Neural progenitor cell (in vitro differentiated cells): ENCODE measurements at regions not wholly inside any gene's neighbourhood (a gene's known extent, or its start where the extent isn't known, plus 50 kb on each side); places are given as distances from the start of the nearest gene placed in this dataset.

Experiments used
- DNase-seq: peaks from one replicate; pipeline ENCODE4 v3.0.0-alpha.2; 2016; ENCODE audit warnings: low spot score
- H2AFZ ChIP-seq: fragments of 200-600 bp; sonication (generic); replicated peaks from 2 replicates; pipeline ENCODE4 v1.6.1; 2016; ENCODE audit warnings: antibody characterized with exemption
- H3F3A ChIP-seq: fragments of 200-600 bp; sonication (generic); 2 replicates; pipeline ENCODE4 v1.6.1; 2016; ENCODE audit warnings: antibody characterized with exemption, low read depth
- H3K27ac ChIP-seq: fragments of 200-600 bp; sonication (generic); 2 replicates; pipeline ENCODE4 v1.5.1; 2016; ENCODE audit warnings: mild to moderate bottlenecking
- H3K27me3 ChIP-seq: fragments of 200-600 bp; sonication (generic); 2 replicates; pipeline ENCODE4 v1.6.1; 2016; ENCODE audit warnings: mild to moderate bottlenecking, moderate library complexity
- H3K36me3 ChIP-seq: fragments of 200-600 bp; sonication (generic); 2 replicates; pipeline ENCODE4 v1.5.1; 2016
- H3K4me1 ChIP-seq: fragments of 200-600 bp; sonication (generic); 2 replicates; pipeline ENCODE4 v1.6.1; 2016; ENCODE audit warnings: mixed run types
- H3K4me2 ChIP-seq: fragments of 200-600 bp; sonication (generic); 2 replicates; pipeline ENCODE4 v1.6.1; 2016
- H3K4me3 ChIP-seq: fragments of 200-600 bp; sonication (generic); 2 replicates; pipeline ENCODE4 v1.5.1; 2016
- H3K79me2 ChIP-seq: fragments of 200-600 bp; sonication (generic); 2 replicates; pipeline ENCODE4 v1.6.1; 2016; ENCODE audit warnings: low read depth
- H3K9ac ChIP-seq: fragments of 200-600 bp; sonication (generic); 2 replicates; pipeline ENCODE4 v1.6.1; 2016
- H3K9me3 ChIP-seq: fragments of 200-600 bp; sonication (generic); 2 replicates; pipeline ENCODE4 v1.5.1; 2016; ENCODE audit warnings: low read depth
- H4K20me1 ChIP-seq: fragments of 200-600 bp; sonication (generic); 2 replicates; pipeline ENCODE4 v1.6.1; 2016; ENCODE audit warnings: low read depth
- H3K27ac Mint-ChIP-seq: 3 replicates; pipeline ENCODE4 v1.8.0; 2021; ENCODE audit warnings: mixed read lengths
- H3K27me3 Mint-ChIP-seq: 2 replicates; pipeline ENCODE4 v1.8.0; 2022; ENCODE audit warnings: low read depth, mild to moderate bottlenecking, inconsistent platforms, moderate library complexity, mixed read lengths; ENCODE audit not compliant: insufficient read depth
- H3K36me3 Mint-ChIP-seq: 3 replicates; pipeline ENCODE4 v1.8.0; 2021; ENCODE audit warnings: mixed read lengths
- H3K4me1 Mint-ChIP-seq: 3 replicates; pipeline ENCODE4 v1.8.0; 2021; ENCODE audit warnings: mixed read lengths
- H3K4me3 Mint-ChIP-seq: 3 replicates; pipeline ENCODE4 v1.8.0; 2021; ENCODE audit warnings: mild to moderate bottlenecking, moderate library complexity, mixed read lengths
- H3K9me3 Mint-ChIP-seq: 3 replicates; pipeline ENCODE4 v1.8.0; 2020; ENCODE audit warnings: mixed read lengths
- EZH2 ChIP-seq: fragments of 200-600 bp; sonication (generic); IDR thresholded peaks from 2 replicates; pipeline ENCODE4 v1.6.1; 2017; ENCODE audit warnings: antibody characterized with exemption, mild to moderate bottlenecking, moderate library complexity
- EZH2phosphoT487 ChIP-seq: fragments of 200-600 bp; sonication (generic); IDR thresholded peaks from 2 replicates; pipeline ENCODE4 v1.6.1; 2017; ENCODE audit warnings: antibody characterized with exemption
- TF ChIP-seq, protein P1 (sequence below): fragments of 200-600 bp; sonication (generic); IDR thresholded peaks from 2 replicates; pipeline ENCODE4 v1.5.1; 2017; ENCODE audit warnings: antibody characterized with exemption, mild to moderate bottlenecking

DNA sequence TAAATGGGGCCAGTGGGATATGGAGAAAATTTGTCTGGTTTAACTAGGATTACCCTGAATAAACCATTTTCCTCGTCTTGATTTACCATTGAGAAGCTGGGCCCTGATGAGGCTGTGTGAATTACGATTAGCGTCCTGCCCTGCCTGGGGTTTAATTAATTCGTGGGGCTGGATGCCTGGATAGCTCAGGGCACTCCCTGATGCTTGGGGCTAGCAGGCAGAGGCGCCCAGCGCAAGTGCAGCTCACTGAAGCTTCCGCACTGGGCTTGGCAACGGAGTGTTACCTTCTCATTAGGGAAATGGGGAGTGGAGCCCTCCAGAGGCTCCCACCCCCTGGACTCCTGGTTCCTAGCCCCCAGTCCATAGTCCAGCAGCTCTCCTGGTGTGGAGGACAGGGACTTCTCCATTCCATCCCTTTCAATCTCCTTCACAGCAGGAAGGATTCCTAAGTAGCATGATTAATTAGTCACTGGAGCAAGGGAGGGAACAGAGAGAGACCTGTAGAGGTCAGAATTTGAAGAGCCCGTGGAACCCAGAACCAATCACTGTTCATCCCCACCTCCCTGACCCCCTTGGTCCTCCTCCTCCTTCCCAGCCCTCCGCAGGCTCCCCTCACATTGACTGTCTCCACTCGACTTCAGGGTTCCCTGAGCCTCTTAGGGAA, 107.2 kb downstream of the UQCRFS1 start:
- H3K4me1 ChIP-seq, result peaks cover 15% of the 10 kb centered on the region
- no peaks in the 10 kb centered on the region for H4K20me1 ChIP-seq
- H3K27me3 Mint-ChIP-seq, result peaks cover 16% of the 10 kb centered on the region
- H3K27me3 ChIP-seq, result no peaks in the 10 kb centered on the region
- H3K4me1 Mint-ChIP-seq, result peaks cover 2% of the 10 kb centered on the region
- H3K27ac ChIP-seq, result peak overlapping the region; percentile 10
- H3K4me2 ChIP-seq, result peak overlapping the region; percentile 40
- no peaks in the 10 kb centered on the region for H3K36me3 Mint-ChIP-seq
- no peak overlapping the region for H3K9ac ChIP-seq
- H3K9me3 Mint-ChIP-seq, result peaks cover 2% of the 10 kb centered on the region
- no peaks in the 10 kb centered on the region for H3K79me2 ChIP-seq
- H3F3A ChIP-seq, result peaks cover 11% of the 10 kb centered on the region
- H3K36me3 ChIP-seq, result no peaks in the 10 kb centered on the region
- no peak overlapping the region for H3K4me3 ChIP-seq
- peak overlapping the region; percentile 29 for H2AFZ ChIP-seq
- DNase-seq, result peak; percentile 52
- H3K27ac Mint-ChIP-seq, result no peak overlapping the region
- TF ChIP-seq EZH2, result no peak
- TF ChIP-seq, protein P1, sequence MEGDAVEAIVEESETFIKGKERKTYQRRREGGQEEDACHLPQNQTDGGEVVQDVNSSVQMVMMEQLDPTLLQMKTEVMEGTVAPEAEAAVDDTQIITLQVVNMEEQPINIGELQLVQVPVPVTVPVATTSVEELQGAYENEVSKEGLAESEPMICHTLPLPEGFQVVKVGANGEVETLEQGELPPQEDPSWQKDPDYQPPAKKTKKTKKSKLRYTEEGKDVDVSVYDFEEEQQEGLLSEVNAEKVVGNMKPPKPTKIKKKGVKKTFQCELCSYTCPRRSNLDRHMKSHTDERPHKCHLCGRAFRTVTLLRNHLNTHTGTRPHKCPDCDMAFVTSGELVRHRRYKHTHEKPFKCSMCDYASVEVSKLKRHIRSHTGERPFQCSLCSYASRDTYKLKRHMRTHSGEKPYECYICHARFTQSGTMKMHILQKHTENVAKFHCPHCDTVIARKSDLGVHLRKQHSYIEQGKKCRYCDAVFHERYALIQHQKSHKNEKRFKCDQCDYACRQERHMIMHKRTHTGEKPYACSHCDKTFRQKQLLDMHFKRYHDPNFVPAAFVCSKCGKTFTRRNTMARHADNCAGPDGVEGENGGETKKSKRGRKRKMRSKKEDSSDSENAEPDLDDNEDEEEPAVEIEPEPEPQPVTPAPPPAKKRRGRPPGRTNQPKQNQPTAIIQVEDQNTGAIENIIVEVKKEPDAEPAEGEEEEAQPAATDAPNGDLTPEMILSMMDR, result no peak
- no peak for TF ChIP-seq EZH2phosphoT487
- no peak overlapping the region for H3K4me3 Mint-ChIP-seq
- no peaks in the 10 kb centered on the region for H3K9me3 ChIP-seq

DNA sequence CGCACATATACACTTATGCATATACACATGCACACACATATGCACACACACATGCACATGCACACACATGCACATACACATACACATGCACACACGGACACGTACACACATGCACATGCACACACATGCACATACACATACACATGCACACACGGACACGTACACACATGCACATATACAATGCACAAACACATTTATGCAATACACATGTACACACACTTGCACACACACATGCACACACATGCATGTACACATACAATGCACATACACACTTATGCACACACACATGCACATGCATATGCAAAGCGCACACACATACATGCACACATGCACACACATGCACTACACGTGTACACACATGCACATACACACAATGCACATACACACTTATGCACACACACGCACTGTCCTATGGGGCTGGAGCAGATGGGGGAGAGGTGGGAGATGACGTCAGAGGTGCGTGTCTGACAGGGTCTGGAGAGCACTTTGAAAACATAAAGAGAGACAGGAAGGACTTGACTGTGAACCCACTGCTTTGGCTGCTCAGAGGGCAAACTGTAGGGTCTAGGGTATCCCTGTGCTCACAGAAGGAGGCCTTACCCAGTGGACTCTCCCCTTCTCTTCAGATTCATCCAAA, 108.2 kb downstream of the UQCRFS1 start:
- Mint-ChIP-seq H3K36me3 (no peaks in the 10 kb centered on the region), H3K9me3 (peaks cover 7% of the 10 kb centered on the region), H3K4me1 (peaks cover 2% of the 10 kb centered on the region), H3K4me3 (peak overlapping the region; percentile 28), H3K27ac (no peak overlapping the region), H3K27me3 (peaks cover 18% of the 10 kb centered on the region)
- no peaks in the 10 kb centered on the region for H3K9me3 ChIP-seq
- H4K20me1 ChIP-seq, result no peaks in the 10 kb centered on the region
- no peak overlapping the region for H3K4me3 ChIP-seq
- H3F3A ChIP-seq, result peaks cover 11% of the 10 kb centered on the region
- H3K27me3 ChIP-seq, result no peaks in the 10 kb centered on the region
- TF ChIP-seq EZH2phosphoT487, result no peak
- TF ChIP-seq, protein P1, result no peak
- no peak for TF ChIP-seq EZH2
- no peak overlapping the region for H2AFZ ChIP-seq
- no peaks in the 10 kb centered on the region for H3K36me3 ChIP-seq
- H3K4me1 ChIP-seq, result peaks cover 15% of the 10 kb centered on the region
- H3K9ac ChIP-seq, result no peak overlapping the region
- DNase-seq, result no peak
- no peak overlapping the region for H3K4me2 ChIP-seq
- H3K79me2 ChIP-seq, result no peaks in the 10 kb centered on the region
- no peak overlapping the region for H3K27ac ChIP-seq

DNA sequence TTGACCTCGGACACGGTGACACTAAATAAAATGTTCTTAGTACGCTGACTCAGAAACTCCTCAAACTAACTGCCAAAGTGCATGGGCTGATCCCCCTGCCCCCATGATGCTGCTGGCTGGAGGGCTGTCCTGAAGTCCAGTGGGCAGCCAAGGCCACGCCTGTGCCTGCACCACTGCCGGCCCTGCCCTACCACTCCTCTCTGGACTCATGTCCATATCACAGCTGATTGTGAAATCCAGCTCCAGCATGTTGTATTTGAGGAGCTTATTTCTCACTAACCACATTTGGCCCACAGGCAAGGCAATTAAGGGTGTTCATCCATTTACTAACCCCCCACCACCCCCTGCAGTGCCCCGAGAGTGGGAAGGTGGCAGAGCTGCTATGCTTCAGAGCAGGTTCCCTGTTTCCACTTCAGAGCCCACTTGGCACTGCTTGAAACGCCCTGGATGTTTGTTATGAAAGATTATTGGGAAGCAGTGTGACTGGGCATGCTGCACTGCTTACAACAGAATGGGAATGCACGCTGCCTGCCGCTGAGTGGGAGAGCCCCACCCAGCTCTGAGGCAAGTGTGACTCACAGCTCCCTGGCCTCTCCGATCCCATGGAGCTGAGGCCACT, 114.0 kb downstream of the UQCRFS1 start:
- Histone ChIP-seq H3K36me3 (no peaks in the 10 kb centered on the region), H3K27me3 (no peaks in the 10 kb centered on the region), H3K4me1 (peaks cover 6% of the 10 kb centered on the region), H3K9ac (no peak overlapping the region), H3K9me3 (no peaks in the 10 kb centered on the region), H3K27ac (no peak overlapping the region), H3K4me3 (no peak overlapping the region), H3K4me2 (no peak overlapping the region), H3K79me2 (no peaks in the 10 kb centered on the region), H2AFZ (no peak overlapping the region), H3F3A (no peaks in the 10 kb centered on the region), H4K20me1 (no peaks in the 10 kb centered on the region)
- Mint-ChIP-seq H3K27me3 (peaks cover 9% of the 10 kb centered on the region), H3K4me3 (no peak overlapping the region), H3K4me1 (no peaks in the 10 kb centered on the region), H3K27ac (no peak overlapping the region), H3K36me3 (no peaks in the 10 kb centered on the region), H3K9me3 (peaks cover 7% of the 10 kb centered on the region)
- DNase-seq, result no peak
- TF ChIP-seq EZH2phosphoT487 (no peak), EZH2 (no peak)
- TF ChIP-seq, protein P1, result no peak
